GM12891 (cell line): ENCODE measurements at regions not wholly inside any gene's neighbourhood (a gene's known extent, or its start where the extent isn't known, plus 50 kb on each side); places are given as distances from the start of the nearest gene placed in this dataset.

Experiments used
- PAX5 ChIP-seq: IDR thresholded peaks from 2 replicates; pipeline ENCODE4 v1.6.1; 2011; ENCODE audit warnings: low read length, moderate library complexity, mild to moderate bottlenecking; ENCODE audit not compliant: insufficient read depth, severe bottlenecking
- POLR2A ChIP-seq: IDR thresholded peaks from 2 replicates; pipeline ENCODE4 v1.6.1; 2011; ENCODE audit warnings: low read depth, low read length, control low read depth

- no peak for TF ChIP-seq PAX5
- TF ChIP-seq POLR2A: no peak
Measured at GRCh38 chr11:90783111-90783510, 560.3 kb upstream of the CHORDC1 start.
